NCI-H2107 (cell line): ENCODE measurements at regions not wholly inside any gene's neighbourhood (a gene's known extent, or its start where the extent isn't known, plus 50 kb on each side); places are given as distances from the start of the nearest gene placed in this dataset.

Experiments
- DNase-seq: peaks from one replicate; lab custom pipeline; 2025; lab: John Stamatoyannopoulos, UW

DNA sequence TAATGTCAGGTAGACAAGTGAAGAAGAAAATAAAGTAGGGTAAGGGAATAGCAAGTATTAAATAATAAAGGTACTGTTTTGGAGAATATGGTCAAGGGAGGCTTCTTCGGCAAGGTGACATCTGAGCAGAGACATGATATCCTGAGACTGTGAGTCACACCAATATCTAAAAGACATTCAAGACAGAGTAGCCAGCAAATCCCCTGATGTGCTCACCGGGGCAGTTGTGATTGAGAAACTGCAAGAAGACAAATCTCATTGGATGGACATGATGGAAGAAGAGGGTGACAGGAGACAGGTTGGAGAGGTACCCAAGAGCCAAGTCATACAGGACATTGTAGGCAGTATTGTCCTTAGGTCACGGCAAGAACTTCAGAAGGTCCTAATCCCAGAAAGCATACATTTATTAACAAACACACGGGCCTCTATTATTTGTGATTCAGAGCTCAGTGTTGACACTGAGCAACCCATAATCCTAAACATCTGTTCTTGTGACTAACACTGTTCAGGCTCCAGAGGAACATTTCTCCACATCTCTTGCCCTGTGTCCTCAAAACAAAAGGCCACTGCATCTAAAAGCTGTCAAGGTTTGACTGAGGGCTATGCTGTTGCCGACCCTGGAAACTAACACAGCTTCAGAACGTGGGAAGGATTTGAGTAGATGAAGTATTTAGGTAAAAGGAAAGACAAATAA is 258.7 kb upstream of the CLINT1 start:
- no peak for DNase-seq

DNA sequence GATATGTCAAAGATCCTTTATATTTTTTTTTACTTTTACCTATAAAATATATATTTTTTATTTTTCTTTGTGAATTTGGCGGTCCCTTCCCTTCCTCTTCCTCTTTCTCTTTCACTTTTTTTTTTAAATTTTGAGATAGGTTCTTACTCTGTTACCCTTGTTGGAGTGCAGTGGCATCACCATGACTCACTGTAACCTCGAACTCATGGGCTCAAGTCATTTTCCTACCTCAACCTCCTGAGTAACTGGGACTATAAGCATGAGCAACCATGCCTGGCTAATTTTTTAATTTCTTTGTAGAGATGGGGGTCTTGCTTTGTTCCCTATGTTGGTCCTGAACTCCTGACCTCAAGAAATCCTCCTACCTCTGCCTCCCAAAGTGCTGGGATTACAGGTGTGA is 258.0 kb upstream of the CLINT1 start:
- no peak for DNase-seq

DNA sequence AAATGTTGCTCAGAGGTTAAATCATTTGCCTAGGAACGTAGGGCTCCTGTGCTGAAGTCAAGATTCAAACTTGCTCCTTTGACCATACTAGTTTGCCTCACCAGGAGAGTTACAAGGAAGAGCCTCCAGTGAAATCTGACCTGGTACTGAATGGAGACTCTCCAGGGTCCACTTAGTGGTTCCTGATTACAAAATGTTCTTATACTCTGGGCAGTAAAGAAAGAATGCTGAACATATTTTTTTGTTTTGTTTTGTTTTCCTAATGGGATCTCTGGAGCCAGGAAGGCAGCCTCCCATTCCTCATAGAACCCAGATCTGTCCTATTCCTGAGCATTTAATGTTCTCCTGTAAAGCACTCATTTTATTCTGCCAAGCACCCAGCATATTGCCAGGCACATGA is 256.5 kb upstream of the CLINT1 start:
- DNase-seq = no peak

GRCh38 chr5:158108177-158108576 is 249.2 kb upstream of the CLINT1 start:
- DNase-seq = no peak

DNA sequence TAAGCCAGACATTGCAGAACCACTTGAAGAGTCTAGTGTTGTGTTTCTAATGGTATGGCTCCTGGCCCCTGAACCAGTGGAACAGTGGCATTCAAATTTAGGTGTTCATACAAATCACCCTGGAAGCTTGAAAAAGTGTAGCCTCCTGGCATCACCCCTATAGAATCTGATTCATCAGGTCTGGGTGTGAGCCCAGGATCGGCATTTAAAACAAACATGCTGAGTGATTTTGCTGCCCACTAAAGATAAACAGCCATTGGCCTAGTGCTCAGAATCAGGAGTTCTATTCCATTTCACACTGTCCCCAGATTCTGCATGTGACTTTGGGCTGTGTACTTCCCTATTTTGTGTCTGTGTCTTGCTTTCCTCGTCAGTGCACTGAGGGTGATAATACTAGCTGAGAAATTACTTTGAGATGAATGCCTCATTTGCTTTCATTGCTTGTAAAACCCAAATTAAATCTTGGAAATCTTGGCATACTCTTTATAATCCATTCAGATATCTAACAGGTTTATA is 241.5 kb upstream of the CLINT1 start:
- DNase-seq = no peak

DNA sequence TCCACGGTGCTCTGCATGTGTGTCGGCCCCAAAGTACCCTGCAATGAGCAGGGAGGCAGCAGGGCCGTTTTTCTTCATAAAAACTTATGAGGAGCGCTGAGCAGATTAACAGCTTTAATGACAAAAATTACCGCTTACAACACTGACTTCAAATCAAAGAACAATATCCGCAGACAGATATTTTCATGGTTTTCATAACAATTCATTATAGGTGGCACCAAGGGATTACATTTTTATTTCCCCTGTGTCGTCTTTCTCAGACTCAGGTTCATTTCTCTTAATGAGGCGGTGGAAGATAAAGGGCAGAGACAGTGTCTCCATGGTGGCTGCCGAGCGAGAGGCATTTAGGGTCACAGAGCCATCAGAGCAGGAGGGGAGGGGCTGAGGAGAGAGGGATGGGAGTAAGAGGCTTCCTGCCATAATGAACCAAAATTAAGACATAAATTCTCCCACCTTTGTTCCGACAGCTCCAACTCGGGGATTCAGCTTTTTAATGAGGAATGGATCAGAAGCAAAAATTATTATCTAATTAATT is 240.7 kb upstream of the CLINT1 start:
- DNase-seq = no peak

- DNase-seq = no peak
These were observed 237.9 kb upstream of the CLINT1 start for GRCh38 chr5:158096835-158097234.

GRCh38 chr5:158086856-158087255 is 227.9 kb upstream of the CLINT1 start:
- DNase-seq = no peak

- DNase-seq = no peak
These were observed 225.3 kb upstream of the CLINT1 start for GRCh38 chr5:158084292-158084691.

GRCh38 chr5:158082696-158083287 is 223.8 kb upstream of the CLINT1 start:
- DNase-seq = no peak

- no peak for DNase-seq
These were observed 221.2 kb upstream of the CLINT1 start for GRCh38 chr5:158080112-158080511.

- no peak for DNase-seq
These were observed 220.2 kb upstream of the CLINT1 start for GRCh38 chr5:158079097-158079496.

- no peak for DNase-seq
These were observed 216.2 kb upstream of the CLINT1 start for GRCh38 chr5:158074992-158075769.

GRCh38 chr5:158074597-158074991 is 215.6 kb upstream of the CLINT1 start:
- DNase-seq = no peak

- no peak for DNase-seq
These were observed 211.9 kb upstream of the CLINT1 start for GRCh38 chr5:158070859-158071258.

DNA sequence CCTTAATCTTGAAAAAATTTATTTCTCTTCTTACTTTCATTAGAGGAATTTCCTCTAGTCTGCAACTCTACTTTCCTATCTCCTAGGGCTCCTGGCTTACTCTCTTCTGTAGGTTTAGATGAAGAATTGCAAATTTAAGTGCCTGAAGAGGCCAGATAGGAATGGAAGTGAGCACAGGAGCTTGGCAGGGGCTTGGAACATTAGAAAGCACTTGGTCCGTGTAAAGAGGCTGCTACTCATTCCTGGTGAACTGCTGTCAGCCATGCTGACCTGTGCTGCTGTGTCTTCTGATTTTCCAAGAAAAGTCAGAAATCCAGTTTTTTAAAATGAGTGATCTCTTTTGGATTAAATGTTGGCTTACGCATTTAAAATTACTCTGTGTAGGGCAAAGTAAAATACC is 210.9 kb upstream of the CLINT1 start:
- DNase-seq = no peak

GRCh38 chr5:158068964-158069363 is 210.0 kb upstream of the CLINT1 start:
- no peak for DNase-seq

GRCh38 chr5:158066076-158066475 is 207.1 kb upstream of the CLINT1 start:
- DNase-seq = no peak

GRCh38 chr5:158064334-158065123 is 205.6 kb upstream of the CLINT1 start:
- DNase-seq = no peak

- no peak for DNase-seq
These were observed 204.1 kb upstream of the CLINT1 start for GRCh38 chr5:158063052-158063451.

- DNase-seq = no peak
These were observed 202.5 kb upstream of the CLINT1 start for GRCh38 chr5:158061451-158061850.

GRCh38 chr5:158060212-158060611 is 201.3 kb upstream of the CLINT1 start:
- DNase-seq = no peak
